ENCODE measurements at regions not wholly inside any gene's neighbourhood (a gene's known extent, or its start where the extent isn't known, plus 50 kb on each side); places are given as distances from the start of the nearest gene placed in this dataset.

DNA sequence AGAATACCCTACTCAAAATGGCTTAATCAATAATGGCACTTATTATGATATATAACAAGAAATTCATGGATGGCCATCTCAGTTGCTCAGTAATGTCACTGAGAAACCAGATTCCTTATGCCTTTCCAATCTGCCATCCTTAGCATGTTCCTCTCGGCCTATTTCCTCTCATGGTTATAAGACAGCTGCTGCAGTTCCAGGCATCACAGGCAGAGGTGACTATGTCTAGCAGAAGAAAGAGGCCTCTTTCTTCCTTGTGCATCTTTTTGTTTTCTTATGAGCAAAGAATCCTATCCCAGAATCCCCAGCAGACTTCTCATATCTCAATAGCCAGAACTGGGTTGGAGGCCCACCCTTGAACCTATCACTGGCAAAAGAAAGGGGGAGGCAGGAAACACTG lies 310.6 kb upstream of the SPRED2 start:
- 40 to 100% (median 67%) methylated on average over 1 of the region's 1 CpG; no CpG with 5 or more reads in 3 of the 10 experiments for WGBS, 10 experiments
- in situ Hi-C loops (cut with MboI; ENCODE audit: low pct_unique_long_range_greater_than_20kb in 2 of 9, low sequenced_read_pairs in 9 of 9, unreplicated experiment in 9 of 9): no loop called here
- Histone ChIP-seq H3K4me3 (no peak overlapping the region), H3K27ac (no peak overlapping the region), H3K4me1 (replicated peaks in 1 of 2) (peaks cover 16 to 17% of the 10 kb centered on the region in 2 donors)
- ATAC-seq (replicated peaks in 6 of 8): no peak

DNA sequence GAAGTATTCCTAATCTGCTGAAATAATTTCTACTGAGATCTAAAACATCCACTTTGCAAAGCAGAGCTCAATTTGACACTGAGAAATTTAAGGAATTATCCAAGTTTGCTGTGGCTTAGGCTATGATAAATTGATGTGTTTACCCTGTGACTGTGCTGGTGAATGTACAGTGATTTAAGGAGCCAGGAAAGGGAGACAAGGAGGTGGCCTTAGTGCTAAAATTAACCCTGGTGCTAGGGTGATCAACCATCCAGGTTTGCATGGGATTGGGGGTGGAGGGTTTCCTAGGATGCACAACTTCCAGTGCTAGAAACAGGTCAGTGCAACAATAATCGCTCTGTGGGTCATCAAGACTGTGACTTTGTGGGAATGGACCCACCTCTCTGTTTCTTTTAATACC lies 307.5 kb upstream of the SPRED2 start:
- no peak overlapping the region for H3K27ac ChIP-seq
- 71 to 100% (median 88%) methylated on average over 1 of the region's 1 CpG; no CpG with 5 or more reads in 6 of the 10 experiments for WGBS, 10 experiments
- H3K4me3 ChIP-seq: no peak overlapping the region
- H3K4me1 ChIP-seq (replicated peaks in 1 of 2): peaks cover 9 to 11% of the 10 kb centered on the region in 2 donors
- peak in 2 of 8 experiments; percentile 74 to 76 for ATAC-seq (replicated peaks in 6 of 8)
- in situ Hi-C loops (cut with MboI; ENCODE audit: low pct_unique_long_range_greater_than_20kb in 2 of 9, low sequenced_read_pairs in 9 of 9, unreplicated experiment in 9 of 9): no loop called here

DNA sequence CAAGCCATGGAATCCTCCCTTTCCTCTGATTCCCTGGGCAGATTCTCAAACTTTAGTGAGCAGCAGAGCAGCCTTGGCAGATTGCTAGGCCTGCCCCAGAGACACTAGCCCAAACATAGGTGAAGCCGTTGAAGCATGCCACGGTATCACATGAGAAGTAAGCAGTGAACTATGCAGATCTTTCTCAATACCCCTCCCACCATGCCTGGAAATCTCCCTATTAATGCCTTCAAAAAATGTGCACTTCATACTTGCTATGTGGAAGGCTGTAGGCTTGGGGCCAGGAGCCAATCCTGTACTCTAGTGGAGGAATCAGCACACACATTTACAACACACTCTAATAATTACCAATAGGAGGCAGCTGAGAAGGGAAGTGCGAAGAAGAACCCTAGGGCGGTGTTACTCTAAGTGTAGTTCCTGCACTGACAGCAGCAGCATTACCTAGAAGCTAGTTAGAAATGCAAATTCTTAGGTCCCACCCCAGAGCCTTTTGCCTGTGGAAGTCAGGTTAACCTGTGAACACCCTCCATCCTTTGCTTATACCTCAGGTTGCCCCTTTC lies 305.1 kb upstream of the SPRED2 start:
- peak in 2 of 8 experiments; percentile 32 to 35 for ATAC-seq (replicated peaks in 6 of 8)
- H3K27ac ChIP-seq: no peak overlapping the region
- H3K4me3 ChIP-seq: no peak overlapping the region
- 10 to 100% (median 90%) methylated on average over 1 to 4 of the region's 4 CpGs; no CpG with 5 or more reads in 4 of the 10 experiments for WGBS, 10 experiments
- in situ Hi-C loops (cut with MboI; ENCODE audit: low pct_unique_long_range_greater_than_20kb in 2 of 9, low sequenced_read_pairs in 9 of 9, unreplicated experiment in 9 of 9): no loop called here
- H3K4me1 ChIP-seq (replicated peaks in 1 of 2): peaks cover 0 to 1% of the 10 kb centered on the region in 2 donors

DNA sequence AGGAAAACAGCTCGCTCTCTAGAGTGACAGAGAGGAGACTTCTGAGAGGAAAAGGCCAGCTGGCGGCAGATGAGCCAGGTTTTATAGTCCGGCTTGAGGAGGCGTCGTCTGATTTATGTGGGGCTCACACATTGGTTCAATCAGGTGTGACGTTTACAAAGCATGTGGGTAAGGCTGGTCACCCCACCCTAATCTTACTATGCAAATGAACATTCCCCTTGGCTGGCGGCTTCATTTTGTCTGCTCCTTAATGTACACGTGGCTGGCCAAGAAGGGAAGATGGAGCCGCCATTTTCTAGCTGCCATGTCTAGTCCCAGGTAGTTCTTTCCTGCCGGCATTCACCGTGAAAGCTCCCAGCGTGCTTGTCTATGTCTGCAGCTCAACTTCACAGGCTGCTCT lies 299.1 kb upstream of the SPRED2 start:
- Histone ChIP-seq H3K4me1 (replicated peaks in 1 of 2) (peaks cover 0 to 2% of the 10 kb centered on the region in 2 donors), H3K27ac (peak overlapping the region in 1 of 2 donors; percentile 33), H3K4me3 (no peak overlapping the region)
- peak in 1 of 8 experiments; percentile 22 for ATAC-seq (replicated peaks in 6 of 8)
- in situ Hi-C loops (cut with MboI; ENCODE audit: low pct_unique_long_range_greater_than_20kb in 2 of 9, low sequenced_read_pairs in 9 of 9, unreplicated experiment in 9 of 9): no loop called here
- WGBS, 10 experiments: 32 to 100% (median 83%) methylated on average over 1 to 10 of the region's 12 CpGs; no CpG with 5 or more reads in 2 of the 10 experiments

DNA sequence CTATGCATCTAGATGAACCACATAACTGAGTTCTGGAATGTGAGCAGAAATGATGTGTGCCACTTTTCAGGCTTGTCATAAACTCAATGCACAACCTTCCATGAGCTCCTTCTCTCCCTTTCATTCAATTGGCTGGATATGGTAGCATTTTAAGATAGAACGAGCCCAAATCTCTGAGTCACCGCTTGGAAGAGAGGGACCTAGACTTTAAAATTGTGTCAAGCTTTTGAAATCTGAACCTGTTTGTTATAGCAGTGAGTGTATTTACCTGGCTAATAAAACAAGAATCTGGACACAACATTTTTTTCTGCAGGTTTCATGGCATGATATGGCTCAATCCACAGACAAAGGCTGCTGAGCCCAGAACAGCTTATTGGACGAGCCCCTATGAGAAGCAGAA lies 297.8 kb upstream of the SPRED2 start:
- in situ Hi-C loops (cut with MboI; ENCODE audit: low pct_unique_long_range_greater_than_20kb in 2 of 9, low sequenced_read_pairs in 9 of 9, unreplicated experiment in 9 of 9): no loop called here
- Histone ChIP-seq H3K4me1 (replicated peaks in 1 of 2) (peaks cover 0 to 2% of the 10 kb centered on the region in 2 donors), H3K27ac (no peak overlapping the region), H3K4me3 (no peak overlapping the region)
- 20 to 100% (median 85%) methylated on average over 1 to 2 of the region's 3 CpGs; no CpG with 5 or more reads in 4 of the 10 experiments for WGBS, 10 experiments
- no peak for ATAC-seq (replicated peaks in 6 of 8)

DNA sequence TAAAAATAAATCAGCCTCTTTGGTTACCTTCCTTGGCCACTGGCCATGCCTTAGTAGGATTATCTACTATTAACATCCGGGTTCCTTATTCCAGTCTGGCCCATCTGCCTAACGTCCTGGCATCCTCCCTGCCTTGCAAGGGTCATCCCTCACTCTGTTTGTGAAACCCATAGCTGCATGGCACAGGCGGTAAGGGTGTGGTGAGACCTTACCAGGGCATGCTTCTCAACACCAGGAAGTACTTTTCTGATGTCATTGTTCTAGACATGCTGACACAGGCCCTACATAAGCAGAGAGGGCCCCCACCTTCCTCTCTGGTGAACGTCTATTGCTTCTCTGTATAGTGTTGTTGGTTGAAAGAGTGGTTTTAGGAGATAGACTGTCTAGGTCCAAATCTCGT lies 296.8 kb upstream of the SPRED2 start:
- Histone ChIP-seq H3K4me3 (no peak overlapping the region), H3K27ac (no peak overlapping the region), H3K4me1 (replicated peaks in 1 of 2) (peaks cover 0 to 2% of the 10 kb centered on the region in 2 donors)
- WGBS, 10 experiments: 25 to 100% (median 100%) methylated on average over 1 to 5 of the region's 5 CpGs; no CpG with 5 or more reads in 1 of the 10 experiments
- in situ Hi-C loops (cut with MboI; ENCODE audit: low pct_unique_long_range_greater_than_20kb in 2 of 9, low sequenced_read_pairs in 9 of 9, unreplicated experiment in 9 of 9): no loop called here
- ATAC-seq (replicated peaks in 6 of 8): no peak

DNA sequence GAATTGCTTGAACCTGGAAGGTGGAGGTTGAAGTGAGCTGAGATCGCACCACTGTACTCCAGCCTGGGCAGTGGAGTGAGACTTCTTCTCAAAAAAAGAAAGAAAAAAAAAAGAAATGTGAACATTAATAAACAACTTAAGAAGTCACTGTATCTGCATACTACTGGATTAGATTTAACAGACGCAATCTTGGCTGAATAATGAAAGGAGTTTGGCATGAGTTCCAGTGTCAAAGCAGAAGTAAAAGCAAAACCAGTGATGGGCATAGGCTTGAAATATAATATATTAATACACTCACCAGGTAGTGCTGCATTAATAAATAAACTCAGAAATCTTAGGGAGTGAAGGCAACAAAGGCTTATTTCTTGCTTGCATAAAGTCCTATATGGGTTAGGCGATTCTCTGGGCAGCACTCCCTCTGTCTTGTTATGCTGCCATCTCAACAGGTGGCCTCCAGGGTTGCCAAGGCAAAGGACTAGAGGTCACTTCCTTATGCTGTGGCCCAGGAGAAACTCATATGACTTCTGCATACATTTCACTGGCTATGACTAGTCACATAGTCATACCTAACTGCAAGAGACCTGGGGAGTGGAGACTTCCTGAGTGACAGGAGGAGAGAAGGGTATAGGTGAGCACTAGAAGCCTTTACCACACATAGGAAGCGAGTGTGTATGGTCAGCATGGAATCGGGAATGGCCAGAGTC lies 296.2 kb upstream of the SPRED2 start:
- H3K4me3 ChIP-seq: no peak overlapping the region
- peak in 1 of 8 experiments; percentile 29 for ATAC-seq (replicated peaks in 6 of 8)
- H3K4me1 ChIP-seq (replicated peaks in 1 of 2): peaks cover 0 to 2% of the 10 kb centered on the region in 2 donors
- WGBS, 10 experiments: 44 to 100% (median 91%) methylated on average over 1 to 5 of the region's 5 CpGs
- in situ Hi-C loops (cut with MboI; ENCODE audit: low pct_unique_long_range_greater_than_20kb in 2 of 9, low sequenced_read_pairs in 9 of 9, unreplicated experiment in 9 of 9): no loop called here
- no peak overlapping the region for H3K27ac ChIP-seq

DNA sequence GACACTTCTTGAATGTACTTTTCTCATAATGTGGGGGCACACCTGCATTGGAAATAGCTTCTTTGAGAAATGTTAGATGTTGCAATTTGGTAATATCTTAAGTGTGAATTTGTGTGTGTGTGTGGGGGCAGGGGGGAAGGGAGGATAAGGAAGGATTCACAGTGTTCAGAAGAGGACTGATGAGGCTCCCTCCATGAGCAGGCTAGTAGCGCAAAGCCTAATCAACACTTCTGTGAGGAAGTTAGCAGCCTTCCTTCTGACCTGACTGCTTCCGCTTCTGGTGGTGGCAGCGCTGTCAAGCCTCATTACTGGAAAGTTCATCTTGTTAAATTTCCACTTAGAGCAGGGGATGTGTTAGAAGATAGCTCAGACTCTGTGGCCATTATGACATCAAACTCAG lies 295.4 kb upstream of the SPRED2 start:
- in situ Hi-C loops (cut with MboI; ENCODE audit: low pct_unique_long_range_greater_than_20kb in 2 of 9, low sequenced_read_pairs in 9 of 9, unreplicated experiment in 9 of 9): no loop called here

DNA sequence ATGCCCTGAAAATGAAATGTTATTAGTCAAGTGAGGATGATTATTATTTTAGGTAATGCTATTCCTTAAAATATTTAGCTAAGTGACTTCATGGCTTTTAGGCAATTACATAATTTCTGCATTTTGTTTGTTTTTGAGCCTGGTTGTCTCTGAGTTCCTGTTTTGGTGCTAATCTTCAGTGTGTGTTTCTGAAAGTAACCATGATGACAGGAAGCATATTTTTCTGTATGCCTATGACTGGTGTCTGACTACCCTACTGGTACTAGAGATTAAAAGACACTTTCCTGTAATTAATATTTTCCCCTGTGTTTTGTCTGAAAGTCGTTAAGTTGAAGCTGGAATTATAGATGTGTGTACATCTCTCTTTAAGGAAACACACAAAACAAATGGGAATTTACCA lies 295.0 kb upstream of the SPRED2 start:
- Histone ChIP-seq H3K4me1 (replicated peaks in 1 of 2) (peaks cover 7 to 10% of the 10 kb centered on the region in 2 donors), H3K4me3 (no peak overlapping the region), H3K27ac (no peak overlapping the region)
- no peak for ATAC-seq (replicated peaks in 6 of 8)
- 0 to 83% (median 20%) methylated on average over 1 of the region's 1 CpG; no CpG with 5 or more reads in 5 of the 10 experiments for WGBS, 10 experiments
- in situ Hi-C loops (cut with MboI; ENCODE audit: low pct_unique_long_range_greater_than_20kb in 2 of 9, low sequenced_read_pairs in 9 of 9, unreplicated experiment in 9 of 9): no loop called here

More for the DNA sequence above, 295.4 kb upstream of the SPRED2 start:
- ATAC-seq (replicated peaks in 6 of 8): no peak
- Histone ChIP-seq H3K27ac (no peak overlapping the region), H3K4me3 (no peak overlapping the region), H3K4me1 (replicated peaks in 1 of 2) (peaks cover 2 to 6% of the 10 kb centered on the region in 2 donors)
- 80 to 100% (median 100%) methylated on average over 1 to 3 of the region's 3 CpGs; no CpG with 5 or more reads in 5 of the 10 experiments for WGBS, 10 experiments

DNA sequence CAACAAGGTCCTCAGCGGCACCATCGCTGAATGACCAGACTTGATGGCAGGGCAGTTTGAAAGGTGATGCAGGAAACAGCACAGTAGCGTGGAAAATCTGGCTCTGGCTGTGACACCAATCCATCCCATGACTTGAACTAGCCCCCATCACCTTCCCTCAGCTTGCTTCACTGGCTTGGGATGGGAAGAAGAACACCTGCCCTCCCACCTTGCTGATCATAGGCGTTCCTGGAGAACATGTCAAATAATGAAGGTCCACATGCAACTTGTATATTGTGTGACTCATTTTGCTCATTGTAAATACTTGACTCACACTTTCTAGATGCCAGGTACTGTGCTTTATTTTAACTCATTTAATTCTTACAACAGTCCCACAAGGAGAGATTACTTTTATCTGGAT lies 292.4 kb upstream of the SPRED2 start:
- no peak overlapping the region for H3K27ac ChIP-seq
- WGBS, 10 experiments: 0 to 100% (median 88%) methylated on average over 1 to 3 of the region's 4 CpGs; no CpG with 5 or more reads in 4 of the 10 experiments
- no peak for ATAC-seq (replicated peaks in 6 of 8)
- H3K4me1 ChIP-seq (replicated peaks in 1 of 2): peaks cover 13% of the 10 kb centered on the region in 2 donors
- no peak overlapping the region for H3K4me3 ChIP-seq
- in situ Hi-C loops (cut with MboI; ENCODE audit: low pct_unique_long_range_greater_than_20kb in 2 of 9, low sequenced_read_pairs in 9 of 9, unreplicated experiment in 9 of 9): no loop called here

DNA sequence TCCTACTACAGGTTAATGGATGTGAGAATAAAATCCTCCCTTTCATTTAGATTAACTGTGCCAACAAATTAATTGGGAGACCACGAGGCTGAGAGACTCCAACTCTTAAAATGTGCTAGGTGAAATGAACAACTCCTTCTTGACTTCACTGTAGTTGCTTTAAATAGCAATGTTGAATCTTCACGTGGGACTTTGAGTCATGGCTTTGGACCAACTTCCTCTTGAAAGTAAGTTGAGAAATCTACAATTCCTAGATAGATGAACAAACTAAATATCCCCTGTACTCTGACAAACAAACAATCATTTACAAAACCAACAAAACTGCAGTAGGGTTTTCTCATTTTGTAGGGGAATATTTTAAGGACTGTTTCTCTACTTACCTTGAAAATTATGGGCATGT lies 291.9 kb upstream of the SPRED2 start:
- WGBS, 10 experiments: 0 to 90% (median 53%) methylated on average over 1 to 2 of the region's 2 CpGs

DNA sequence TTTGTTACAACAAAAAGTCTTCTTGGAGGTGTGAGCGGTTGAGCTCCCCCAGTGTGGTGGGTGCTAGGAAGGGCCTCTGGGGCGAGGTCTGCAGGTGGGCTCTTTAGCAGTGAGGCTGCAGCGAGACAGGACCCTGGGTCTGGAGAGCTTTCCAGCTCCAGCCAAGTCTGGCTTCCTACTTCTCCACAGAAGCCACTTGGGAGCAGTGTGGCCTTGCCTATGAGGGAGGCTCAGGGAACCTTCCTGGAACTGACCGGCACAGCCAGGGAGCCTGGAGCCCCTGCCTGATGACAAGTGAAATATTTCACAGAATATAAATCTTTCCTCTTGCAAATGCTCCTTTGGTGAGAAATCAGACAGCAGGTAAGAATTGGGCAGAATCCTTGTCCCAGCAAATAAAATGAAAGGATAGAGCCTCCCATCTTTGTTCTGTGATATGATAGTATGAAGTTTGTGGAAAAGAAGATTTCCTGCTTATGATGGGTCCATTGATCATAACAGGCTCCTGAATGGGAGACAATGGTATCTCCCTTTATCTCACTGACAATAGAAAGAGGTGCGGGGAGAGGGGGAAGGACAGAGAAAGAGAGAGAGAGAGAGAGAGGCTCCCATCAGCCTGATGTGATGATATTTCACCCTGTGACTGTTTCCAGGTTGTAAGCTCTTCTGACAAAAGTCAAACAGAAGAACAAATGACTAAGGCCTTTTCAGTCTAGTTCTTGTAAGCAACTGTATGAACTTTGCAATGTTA lies 289.8 kb upstream of the SPRED2 start:
- Histone ChIP-seq H3K4me3 (peak overlapping the region in 1 of 5 donors; percentile 1), H3K4me1 (replicated peaks in 1 of 2) (peaks cover 13% of the 10 kb centered on the region in 2 donors), H3K27ac (no peak overlapping the region)
- ATAC-seq (replicated peaks in 6 of 8): peak; percentile 96 to 100 (median 100)
- WGBS, 10 experiments: 0 to 80% (median 29%) methylated on average over 1 to 3 of the region's 5 CpGs; no CpG with 5 or more reads in 2 of the 10 experiments
- in situ Hi-C loops (cut with MboI; ENCODE audit: low pct_unique_long_range_greater_than_20kb in 2 of 9, low sequenced_read_pairs in 9 of 9, unreplicated experiment in 9 of 9): no loop called here

More for the DNA sequence above, 291.9 kb upstream of the SPRED2 start:
- in situ Hi-C loops (cut with MboI; ENCODE audit: low pct_unique_long_range_greater_than_20kb in 2 of 9, low sequenced_read_pairs in 9 of 9, unreplicated experiment in 9 of 9): no loop called here
- no peak for ATAC-seq (replicated peaks in 6 of 8)
- peaks cover 13% of the 10 kb centered on the region in 2 donors for H3K4me1 ChIP-seq (replicated peaks in 1 of 2)
- no peak overlapping the region for H3K4me3 ChIP-seq
- no peak overlapping the region for H3K27ac ChIP-seq

DNA sequence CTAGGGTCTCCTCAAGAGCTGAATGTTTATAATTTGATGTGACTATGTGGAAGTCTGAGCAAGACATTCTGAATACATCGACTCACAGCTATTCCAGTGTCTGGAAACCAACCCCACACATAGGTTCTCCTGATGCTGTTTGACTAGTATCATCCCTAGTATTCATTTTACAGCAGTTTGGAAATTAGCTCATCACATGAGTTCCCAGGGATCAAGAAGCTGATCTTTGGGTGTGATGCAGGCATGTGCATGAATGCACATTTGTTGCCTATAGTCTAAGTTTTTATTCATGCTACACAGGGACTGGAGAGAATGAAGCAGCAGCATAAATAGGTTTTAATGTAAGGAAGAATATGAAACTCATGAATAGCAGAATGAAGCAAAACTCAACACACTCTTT lies 284.3 kb upstream of the SPRED2 start:
- peak in 3 of 8 experiments; percentile 68 to 91 (median 85) for ATAC-seq (replicated peaks in 6 of 8)
- WGBS, 10 experiments: 0 to 83% (median 44%) methylated on average over 1 of the region's 1 CpG; no CpG with 5 or more reads in 4 of the 10 experiments
- in situ Hi-C loops (cut with MboI; ENCODE audit: low pct_unique_long_range_greater_than_20kb in 2 of 9, low sequenced_read_pairs in 9 of 9, unreplicated experiment in 9 of 9): loop anchor here in 1 of 9 experiments (10.0 kb wide), 1 partner anchor 82 kb away; no protein-coding TSS in a partner anchor

More for the DNA sequence above, 284.3 kb upstream of the SPRED2 start:
- no peak overlapping the region for H3K27ac ChIP-seq
- peaks cover 0 to 15% of the 10 kb centered on the region in 2 donors for H3K4me1 ChIP-seq (replicated peaks in 1 of 2)
- H3K4me3 ChIP-seq: no peak overlapping the region

Measured in motor neuron (in vitro differentiated cells).